CD4-positive, alpha-beta T cell treated with Interleukin-15 for 1 hour (primary cell): ENCODE measurements at regions not wholly inside any gene's neighbourhood (a gene's known extent, or its start where the extent isn't known, plus 50 kb on each side); places are given as distances from the start of the nearest gene placed in this dataset.

Experiments used
- DNase-seq: peaks from one replicate; pipeline ENCODE4 v3.0.0-alpha.2; 2020

DNA sequence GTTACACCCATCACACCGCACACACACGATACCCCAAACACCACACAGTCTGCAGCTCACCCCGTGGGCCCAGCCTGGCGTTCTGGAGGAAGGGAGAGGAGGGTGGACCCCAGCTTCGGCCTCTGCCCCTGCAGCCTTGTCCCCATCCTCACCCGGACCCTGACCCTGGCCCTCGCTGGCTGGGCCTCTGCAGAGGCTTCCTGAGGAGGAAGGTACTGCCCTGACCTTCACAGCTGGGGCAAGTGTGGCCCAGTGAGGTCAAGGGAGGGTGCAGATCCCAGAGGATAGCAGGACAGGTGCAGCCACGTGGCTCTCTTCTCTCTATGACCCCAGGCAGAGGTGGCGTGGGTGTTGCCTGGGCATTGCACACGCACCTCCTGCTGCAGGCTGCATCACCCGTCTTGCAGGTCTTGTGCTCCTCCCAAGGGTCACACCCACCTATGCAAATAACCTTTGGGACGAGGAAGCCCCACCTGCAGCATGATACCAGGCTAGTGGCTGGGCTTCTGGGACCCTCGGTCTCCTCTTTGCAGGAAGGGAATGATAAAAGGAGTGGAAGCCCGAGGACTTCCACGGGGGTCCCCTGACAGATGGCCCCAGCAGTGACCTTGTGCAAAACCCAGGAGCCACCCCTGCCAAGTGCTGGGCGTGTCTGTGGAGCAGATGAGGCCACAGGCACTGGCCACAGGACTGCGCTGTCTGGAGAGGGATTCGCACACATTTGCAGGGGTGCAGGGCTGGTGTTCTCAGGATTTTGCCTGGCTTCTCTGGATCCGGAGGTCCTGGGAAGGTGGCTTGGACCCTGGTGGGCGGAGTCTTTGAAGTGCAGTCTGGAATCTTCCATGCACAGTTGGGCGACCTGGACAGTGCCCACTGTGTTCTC is 1241.5 kb downstream of the BRD1 start:
- DNase-seq = no peak

DNA sequence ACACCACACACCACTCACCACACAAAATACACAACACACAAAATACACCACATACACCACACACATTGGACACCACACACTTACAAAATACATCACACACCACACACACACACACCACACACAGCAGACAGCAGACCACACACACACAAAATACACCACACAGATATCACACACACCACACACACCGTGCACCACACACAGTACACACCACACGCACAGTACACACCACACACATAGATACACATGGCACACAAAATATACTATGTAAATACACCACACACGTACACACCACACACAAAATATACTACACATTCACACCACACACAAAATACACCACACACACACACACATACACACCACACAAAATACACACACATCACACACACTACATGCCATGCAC is 1243.5 kb downstream of the BRD1 start:
- DNase-seq = no peak

DNA sequence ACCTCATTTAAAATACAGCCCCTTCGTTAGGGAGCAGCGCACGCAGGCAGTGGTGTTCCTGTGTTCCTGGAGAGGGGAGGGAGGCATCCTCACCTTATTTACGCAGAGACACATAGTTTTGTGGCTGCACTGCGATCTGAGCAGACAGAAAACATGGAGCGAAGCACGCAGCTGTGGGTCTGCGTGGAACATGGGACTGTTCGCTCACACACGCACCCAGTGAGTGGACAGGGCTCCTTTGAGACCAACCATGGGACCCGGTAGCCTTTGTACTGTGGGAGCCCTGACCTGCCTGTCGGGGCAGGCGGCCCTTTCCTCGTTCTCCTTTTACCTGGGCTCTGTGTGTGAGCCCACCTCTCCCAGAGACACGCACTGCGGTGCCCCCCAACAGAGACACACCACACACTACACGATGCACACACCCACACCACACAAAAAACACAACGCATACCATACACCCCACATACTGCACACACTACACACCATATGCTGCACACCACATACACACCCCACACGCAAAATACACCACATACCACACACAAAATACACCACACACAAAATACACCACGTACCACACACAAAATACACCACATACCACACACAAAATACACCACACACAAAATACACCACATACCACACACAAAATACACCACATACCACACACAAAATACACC is 1245.7 kb downstream of the BRD1 start:
- DNase-seq = no peak

DNA sequence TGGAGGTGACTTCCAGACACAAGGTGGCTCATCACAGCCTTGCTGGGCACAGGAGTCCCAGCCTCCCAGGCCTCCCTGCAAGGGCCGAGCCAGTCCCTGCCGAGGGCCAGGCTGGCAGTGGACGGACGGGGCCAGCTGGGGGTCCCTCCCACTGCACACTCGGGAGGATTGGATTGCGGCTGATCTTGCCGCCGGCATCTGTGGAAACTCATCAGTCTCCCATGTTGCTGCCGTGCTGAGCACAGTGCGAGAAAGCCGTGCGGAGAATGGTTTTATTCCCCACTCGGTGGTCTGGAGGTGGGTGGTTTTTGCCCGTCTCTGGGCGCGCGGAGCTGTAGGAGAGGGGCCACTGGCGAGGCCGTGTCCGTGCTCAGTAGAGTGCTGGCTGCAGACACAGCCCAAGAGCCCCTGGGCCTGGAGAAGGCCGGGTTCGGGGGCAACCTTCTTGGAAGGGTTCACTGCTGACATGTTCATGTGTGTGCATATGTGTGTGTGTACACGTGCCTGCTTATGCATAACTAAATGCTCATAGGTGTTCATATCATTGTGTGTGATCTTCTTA is 1246.4 kb downstream of the BRD1 start:
- DNase-seq = no peak

DNA sequence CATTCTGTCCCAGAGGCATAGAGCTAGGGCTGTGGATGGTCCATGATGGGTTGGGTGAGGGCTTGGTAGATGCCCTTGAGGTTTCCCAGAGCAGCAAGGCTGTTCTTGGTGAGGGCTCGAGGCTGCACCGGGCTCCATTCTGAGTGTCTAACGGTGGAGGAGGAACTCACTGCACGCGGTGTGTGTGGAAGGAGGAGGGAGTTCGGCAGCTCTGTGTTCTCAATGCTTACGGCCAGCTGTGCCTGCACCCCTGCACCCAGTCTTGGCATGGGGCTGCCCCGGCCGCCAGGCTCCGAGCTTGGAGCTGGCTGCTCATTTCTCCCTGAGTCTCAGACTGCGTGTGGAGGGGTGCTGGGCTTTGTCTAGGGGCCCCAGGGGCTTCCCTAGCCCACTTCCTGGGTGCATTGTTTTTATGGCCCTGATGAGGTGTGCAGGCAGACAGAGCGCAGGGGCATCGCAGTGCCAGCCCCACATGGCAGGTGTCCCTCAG is 1247.1 kb downstream of the BRD1 start:
- no peak for DNase-seq

DNA sequence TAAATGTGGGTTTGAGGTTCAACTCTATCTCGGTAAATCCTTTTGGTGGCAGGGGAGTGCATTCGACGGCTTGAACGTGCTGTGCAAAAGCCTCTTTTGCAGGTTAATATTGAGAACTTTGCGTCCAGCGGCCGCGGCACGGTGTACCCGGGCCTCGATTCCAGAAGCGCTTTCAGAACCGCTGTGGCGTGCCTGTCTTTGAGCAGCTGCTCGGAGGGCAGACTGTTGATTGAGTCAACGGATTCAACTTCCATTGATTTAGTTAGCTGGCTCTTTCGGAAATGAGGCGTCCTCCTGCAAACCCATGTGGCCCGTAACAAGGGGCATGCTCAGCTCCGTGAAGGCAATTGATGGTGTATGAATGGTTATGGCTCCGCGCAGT is 1247.8 kb downstream of the BRD1 start:
- no peak for DNase-seq

DNA sequence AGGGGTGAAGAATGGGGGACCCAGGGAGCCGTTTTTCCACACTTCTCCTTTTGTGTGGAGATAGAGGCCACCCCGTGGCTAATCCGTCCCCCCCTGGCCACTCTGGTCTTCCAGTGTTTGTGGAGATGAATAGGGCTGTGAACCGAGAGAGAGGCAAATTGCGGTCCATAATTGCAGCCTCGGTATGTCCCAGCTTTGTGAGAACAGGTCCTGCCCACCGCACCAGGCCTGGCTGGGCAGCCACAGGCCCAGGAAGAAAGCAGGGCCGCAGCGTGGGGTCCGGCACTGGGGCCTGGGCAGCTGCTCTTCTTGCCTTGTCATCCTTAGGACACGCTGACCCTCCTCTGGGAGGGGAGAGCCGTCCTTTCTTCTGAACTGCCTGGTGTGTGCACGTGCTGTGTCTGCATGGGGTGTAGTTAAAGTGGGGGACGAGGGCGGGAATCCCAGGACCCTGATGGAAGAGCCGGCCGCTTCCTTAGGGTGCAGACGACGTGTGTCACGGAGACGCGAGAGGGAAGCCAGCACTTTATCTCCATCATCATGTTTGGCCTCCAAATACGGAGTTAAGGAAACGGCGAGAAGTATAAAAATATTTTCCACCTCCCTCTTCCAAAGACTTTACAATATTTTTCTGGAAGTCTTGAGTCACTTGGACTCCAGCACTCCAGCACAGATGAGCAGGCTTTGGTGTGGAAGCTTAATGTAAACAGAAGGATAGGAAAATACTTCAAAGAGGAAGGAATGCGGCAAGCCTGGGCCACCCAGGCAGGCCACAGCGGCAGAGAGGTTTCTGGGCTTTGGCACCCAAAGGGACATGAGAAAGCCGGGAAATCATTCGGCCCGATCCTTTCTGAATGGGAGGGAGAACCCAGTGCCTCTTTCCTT is 1248.4 kb downstream of the BRD1 start:
- no peak for DNase-seq

DNA sequence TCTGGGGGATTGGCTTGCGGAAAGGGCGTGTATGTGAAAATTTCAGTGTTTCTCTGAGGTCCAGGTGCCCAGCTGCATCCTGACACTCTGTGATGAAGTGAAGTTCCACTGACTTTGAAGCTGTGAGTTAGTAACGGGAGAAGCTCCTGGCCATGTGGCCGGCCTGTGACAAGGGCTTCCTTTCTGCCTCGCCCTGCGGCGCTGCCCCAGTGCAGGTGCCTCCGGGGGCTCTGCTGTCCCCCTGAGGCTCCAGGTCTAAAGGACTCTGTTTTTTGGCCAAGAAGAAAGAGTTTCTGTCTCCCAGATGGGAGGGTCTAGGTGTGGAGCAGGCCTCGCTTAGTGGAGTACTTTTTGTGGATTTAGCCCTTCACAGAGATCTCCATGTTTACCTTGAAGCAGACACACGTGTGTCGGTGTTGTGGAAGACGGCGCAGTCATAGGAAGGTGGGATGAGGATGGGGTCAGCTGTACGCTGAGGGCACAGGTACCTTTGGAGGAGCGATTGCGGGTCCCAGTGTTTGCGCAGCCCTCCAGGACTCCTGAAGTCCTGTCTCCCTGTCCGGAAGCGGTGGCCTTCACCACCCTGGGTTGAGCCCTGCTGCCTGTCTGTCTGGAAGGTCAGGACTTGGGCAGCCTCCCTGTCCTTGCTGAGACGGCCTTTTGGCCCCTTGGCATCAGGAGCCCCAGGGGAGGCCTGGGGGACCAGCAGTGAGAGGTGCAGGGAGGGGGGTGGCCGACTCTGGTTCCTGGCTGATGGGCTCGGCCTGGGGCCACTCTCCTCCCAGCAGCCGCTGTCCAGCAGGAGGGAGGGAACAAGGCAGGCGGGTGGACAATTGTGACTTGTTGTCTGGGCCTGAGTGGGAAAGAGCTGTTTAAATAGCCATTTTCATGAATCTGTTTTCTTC is 1249.3 kb downstream of the BRD1 start:
- no peak for DNase-seq

DNA sequence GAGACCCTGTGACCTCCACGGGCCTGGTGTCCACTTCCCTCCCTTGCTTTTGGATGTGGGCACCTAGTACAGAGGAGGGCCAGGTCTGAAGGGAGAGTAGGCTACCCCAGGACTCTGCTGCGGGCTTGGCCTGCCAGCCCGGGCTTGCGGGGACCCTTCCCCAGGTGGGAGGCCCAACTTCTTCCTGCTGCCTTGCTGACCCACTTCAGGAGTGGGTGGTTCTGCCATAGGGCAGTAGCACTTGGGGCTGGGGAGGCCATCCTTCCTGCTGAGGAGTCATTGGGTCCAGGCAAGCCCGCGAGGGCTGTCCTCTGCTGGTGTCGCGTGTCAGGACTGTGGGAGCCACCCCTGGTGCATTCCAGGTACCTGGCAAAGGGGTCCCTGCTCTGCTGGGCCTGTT is 1250.0 kb downstream of the BRD1 start:
- no peak for DNase-seq

DNA sequence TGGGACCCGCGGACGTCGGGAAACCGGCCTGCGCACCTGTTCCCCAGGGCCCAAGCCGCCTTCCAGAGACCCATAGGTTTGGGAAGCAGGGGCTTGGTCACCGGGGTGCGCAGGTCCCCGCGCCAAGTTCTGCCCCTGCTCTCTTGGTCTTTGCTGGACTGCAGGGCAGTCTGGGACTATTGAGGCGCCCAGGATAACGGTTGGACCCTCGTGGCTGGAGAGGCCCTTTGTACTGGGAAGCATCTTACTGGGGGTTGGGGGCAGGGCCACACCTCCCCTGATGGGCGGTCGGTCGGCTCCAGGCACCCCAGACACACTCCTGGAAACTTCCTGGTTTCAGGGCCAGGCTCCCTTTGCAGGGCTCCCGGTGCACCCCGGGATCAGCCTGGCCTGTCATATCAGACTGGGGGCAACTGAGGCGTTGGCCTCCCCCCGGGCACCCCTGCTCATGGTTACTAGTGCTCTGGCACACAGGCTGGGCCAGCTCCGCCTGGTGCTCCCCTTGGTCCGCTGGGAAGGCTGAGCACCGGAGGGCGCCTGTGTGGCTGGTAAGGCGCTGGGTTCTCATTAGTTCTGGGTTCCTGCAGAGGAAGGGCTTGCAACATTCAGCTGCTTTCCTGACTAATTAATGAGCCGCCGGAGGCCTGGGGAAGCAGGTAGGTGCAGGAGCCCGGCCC is 1250.5 kb downstream of the BRD1 start:
- no peak for DNase-seq

DNA sequence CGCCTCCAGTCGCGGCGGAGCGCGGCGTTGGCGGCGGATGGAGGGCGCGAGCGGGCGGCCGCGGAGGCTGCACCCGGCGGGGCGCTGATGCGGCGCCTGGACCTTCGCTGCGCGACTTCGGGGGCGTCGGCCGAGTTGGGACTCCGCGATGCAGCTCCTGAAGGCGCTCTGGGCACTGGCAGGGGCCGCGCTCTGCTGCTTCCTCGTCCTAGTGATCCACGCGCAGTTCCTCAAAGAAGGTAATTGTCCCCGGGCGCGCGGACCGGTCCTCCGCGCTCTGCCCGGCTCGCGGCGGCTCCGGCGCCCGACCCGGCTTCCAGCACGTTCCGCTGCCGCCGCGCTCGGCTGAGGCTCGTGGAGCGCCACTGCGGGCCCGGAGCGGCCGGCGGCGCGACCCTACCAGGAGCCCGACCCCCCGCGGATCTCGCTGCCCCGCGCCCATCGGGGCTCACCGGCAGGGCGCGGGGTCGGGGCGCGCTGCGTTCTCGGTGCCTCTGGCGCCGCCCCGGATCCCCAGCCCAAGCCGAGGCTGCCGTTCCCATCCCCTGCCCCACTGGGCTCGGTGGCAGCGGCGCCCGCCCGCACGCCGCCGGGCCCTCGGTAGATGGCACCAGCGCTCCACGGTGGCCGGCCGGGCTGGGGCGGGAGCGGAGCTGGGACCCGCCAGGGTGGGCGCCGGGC is 1251.2 kb downstream of the BRD1 start:
- no peak for DNase-seq

DNA sequence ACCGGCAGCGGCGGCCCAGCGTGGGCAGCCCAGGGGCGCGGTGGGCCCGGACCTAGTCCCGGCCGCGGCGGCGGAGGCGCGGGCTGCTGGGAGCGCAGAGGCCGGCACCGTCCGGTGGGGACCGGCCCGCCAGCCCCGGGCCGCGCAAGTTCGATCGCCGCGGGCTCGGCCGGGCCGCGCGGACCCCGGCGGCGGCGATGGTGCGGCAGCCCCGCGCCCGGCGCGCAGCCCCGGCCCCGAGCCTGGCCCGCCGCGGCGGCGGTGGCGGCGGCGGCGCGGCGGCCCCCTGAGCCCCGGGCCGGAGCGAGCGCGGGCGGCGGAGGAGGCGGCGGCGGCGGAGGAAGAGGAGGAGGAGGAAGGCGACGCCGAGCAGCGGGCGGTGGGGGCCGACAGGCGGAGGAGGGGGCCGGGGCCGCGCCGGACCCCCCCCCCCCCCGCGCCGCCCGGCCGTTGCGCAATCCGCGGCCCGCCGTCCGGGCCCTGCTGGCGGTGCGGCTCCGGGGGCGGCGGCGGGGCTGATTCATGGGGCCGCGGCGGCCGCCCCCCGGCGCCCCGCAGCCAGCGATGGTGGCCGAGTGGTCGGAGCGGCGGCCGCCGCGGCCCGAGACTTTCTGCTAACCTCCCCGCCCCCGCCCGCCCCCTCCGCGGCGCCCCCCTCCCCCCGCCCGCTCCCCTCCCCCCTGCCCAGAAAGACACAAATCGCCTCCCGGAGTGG is 1251.9 kb downstream of the BRD1 start:
- no peak for DNase-seq

DNA sequence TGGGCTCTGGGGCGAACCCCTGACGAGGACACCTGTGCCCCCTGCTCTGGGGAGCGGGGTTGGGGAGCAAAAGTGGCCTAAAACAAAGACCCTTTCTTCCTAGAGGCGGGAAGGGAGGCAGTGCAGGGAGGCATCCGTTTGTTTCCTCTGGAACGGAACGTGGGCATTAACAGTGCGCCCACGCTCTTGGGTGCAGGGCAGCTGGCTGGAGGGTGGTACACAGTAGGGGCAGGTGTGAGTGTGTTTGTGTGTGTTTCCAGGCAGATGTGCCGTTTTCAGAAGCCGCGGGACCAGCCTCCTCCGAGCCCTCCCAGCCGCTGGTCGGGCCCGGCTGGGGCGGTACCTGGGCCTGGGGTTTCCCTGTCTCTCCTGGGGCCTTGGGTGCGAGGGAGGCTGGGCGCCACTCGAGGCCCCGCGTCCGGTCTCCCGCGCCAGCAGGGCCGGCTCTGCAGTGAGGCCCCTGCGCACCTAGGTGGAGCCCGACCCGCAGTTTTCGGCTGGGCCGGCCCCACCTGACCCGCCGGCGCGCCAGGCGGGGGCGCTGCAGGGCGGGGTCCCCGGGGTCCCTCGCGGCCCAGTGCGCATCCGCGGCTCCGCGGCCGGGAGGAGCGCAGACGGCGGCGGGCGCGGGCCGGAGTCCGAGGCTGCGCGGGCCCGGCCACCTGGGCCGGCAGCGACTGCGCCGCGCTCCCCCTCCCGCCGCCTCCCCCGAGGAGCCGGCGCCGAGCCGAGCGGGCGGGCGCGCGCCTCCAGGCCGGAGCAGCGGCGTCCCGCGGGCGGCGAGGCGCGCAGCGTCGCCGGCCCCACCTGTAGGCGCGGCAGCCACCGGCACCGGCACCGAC is 1252.7 kb downstream of the BRD1 start:
- DNase-seq = no peak

DNA sequence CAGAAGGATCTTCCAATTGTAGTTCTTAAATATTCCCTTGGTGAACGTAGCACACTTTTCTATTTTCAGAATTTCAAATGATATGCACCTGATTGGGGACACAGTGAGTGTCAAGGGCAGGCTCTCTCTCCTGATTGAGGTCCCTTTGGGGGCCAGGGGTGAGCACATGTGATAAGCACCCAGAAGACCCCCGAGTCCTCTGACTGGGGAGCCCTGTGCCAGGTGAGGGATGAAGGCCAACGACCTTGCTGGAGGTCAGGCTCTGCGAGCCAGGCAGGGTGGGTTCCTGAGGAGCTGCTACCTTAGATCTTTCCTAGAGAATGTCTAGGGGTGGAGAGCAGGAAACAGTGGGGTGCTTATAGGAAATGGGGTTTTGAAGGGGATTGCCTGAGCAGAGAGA is 1253.9 kb downstream of the BRD1 start:
- no peak for DNase-seq

DNA sequence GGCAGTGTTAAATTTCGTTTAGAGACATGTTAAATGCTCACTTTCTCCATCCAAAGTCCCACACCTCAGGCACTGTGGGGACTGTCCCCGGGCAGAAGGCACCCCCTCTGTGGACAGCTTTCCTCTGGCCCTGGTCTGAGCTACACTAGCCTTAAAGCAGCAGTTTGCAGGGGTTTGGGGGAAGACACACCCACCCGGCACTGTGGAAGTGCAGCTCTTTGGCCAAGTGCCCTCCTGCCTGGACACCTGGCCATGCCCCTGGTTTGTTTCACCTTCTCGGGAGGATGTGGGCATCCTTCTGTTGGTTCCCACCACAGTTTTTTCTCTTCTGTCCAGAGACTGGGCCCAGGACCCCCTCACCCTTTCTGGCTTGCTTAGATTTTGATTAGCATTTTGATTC is 1254.7 kb downstream of the BRD1 start:
- no peak for DNase-seq

DNA sequence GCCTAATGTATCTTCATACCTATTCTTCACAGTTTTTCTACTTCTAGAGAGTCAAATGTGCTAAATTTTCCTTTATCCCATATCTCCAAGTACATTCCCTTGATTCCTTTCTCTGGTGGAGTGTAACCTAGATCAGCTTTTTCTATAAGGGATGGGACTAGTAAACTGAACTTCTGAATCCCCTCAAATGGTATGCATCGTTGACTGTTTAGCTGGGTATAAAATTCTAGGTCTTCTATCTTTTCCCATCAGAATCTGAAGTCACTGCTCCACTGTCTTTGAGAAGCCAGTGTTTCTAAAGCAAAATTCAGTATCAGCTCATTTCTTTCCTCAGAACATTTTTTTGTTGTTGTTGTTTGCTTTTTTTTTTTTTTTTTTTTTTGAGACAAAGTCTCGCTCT is 1256.8 kb downstream of the BRD1 start:
- DNase-seq = no peak

DNA sequence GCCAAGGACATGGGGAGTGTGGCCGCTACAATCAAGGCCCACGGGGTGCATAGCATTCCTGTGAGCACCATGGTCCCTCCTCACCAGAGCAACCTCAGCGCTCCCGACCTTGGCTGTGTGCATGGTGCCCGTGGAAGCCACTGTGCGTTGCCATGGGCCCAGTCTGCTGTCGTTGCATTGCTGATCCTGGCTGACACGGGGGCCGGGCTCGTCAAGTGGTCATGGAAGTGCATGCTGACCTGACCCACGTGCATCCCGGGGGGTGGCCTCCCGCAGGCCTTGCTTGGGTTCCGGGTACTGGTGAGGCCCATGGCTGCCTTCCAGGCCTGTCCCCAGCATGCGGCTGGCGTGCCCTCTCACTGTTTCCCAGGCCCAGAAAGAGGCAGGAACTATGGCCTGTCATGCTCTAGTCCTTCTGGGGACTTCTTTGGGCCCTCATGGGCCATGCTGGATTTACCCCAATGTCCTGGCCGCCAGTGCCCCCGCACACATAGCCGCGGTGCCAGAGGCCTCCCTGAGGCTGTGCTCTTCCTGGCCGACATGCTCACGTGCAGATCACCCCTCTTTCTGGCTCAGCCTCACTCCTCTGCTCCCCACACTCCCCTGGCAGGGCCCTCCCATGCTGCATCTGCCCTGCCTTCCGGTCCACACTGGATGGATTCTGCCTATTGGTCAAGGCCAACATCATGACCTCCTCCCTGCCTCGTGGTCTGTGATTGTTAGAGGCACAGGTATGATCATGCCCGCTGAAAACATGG is 1258.0 kb downstream of the BRD1 start:
- no peak for DNase-seq

DNA sequence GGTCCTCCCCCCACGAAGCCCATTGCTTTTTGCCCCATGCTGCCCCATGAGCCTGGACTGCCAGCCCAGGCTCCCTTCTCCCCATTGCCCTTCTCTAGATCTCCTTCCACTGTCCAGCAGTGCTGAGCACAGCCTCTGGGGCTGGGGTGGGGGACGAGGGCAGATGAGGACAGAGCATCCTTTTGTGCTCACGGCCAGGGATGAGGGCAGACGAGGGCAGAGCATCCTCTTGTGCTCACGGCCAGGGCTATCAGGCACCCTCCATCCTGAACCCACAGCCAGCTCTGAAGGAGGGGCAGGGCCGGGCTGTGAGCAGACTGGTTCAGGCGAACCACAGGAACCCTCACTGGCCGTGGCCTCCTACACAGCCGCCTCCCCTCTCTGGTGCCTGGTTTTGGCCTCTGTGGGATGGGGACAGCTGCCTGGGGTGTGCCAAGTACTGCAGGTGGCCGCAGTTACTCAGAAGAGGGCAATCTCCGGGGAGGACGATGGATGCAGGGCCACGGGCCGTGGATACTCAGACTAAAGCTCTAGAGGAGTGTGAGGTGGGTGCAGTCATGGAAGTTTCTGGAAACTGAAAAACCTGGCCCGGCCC is 1258.8 kb downstream of the BRD1 start:
- DNase-seq = no peak
